T-helper 17 cell (primary cell): ENCODE measurements at regions not wholly inside any gene's neighbourhood (a gene's known extent, or its start where the extent isn't known, plus 50 kb on each side); places are given as distances from the start of the nearest gene placed in this dataset.
A peak's percentile ranks its signal among the peaks of the same experiment; 100 is the strongest.
"Not testable (repeated sequence)": the region's sequence is repeated elsewhere in the genome, so short reads cannot be mapped to it uniquely, and the experiment has no call there.

Experiments
- ATAC-seq: fragments of 150-1000 bp; cut with Tn5 transposase; 2 replicates; pipeline ENCODE4 v1.10.0; 2021; ENCODE audit warnings: mild to moderate bottlenecking, moderate library complexity
- DNase-seq, 3 donors: peaks; one replicate each; pipeline versions ENCODE4 v3.0.0 to v3.0.0-alpha.2; 2020 to 2021
- H3K9me3 ChIP-seq: one replicate; pipeline ENCODE4 v1.7.0; 2013; ENCODE audit warnings: low read length, mild to moderate bottlenecking; ENCODE audit not compliant: control insufficient read depth, poor library complexity, severe bottlenecking
- H3K27ac Mint-ChIP-seq: one replicate; pipeline ENCODE4 v1.8.0; 2022; ENCODE audit warnings: mild to moderate bottlenecking, moderate library complexity, mixed read lengths
- H3K27me3 Mint-ChIP-seq: one replicate; pipeline ENCODE4 v1.8.0; 2022; ENCODE audit warnings: mixed read lengths
- H3K36me3 Mint-ChIP-seq: one replicate; pipeline ENCODE4 v1.8.0; 2022; ENCODE audit warnings: low read depth, mixed read lengths
- H3K4me1 Mint-ChIP-seq: one replicate; pipeline ENCODE4 v1.8.0; 2022; ENCODE audit warnings: mild to moderate bottlenecking, mixed read lengths
- H3K4me3 Mint-ChIP-seq: one replicate; pipeline ENCODE4 v1.8.0; 2022; ENCODE audit warnings: mild to moderate bottlenecking, moderate library complexity, mixed read lengths

DNA sequence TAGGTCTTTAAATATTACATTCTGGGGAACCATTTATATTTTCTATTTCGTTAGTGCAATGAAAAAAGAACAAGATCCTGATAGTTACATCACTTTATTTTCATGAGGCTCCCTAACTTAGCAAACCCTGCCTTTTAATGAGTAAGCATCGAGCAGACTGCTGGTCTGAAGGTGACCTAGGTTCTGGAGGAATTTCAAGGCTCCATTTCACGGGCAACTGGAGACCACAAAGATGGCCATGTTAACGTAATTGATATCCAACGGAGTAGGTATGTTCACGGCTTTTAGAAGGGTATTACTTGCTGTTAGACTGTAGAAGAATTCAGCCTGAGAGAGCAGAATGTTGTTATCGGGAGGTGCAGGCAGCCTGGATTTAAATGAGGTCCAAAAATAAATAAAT, 1597.6 kb downstream of the EFNB2 start:
- H3K4me3 Mint-ChIP-seq, result no peak overlapping the region
- DNase-seq, result no peak
- no peaks in the 10 kb centered on the region for H3K9me3 ChIP-seq
- ATAC-seq, result no peak
- peaks cover 4% of the 10 kb centered on the region for H3K27me3 Mint-ChIP-seq
- no peak overlapping the region for H3K27ac Mint-ChIP-seq
- no peaks in the 10 kb centered on the region for H3K36me3 Mint-ChIP-seq
- no peaks in the 10 kb centered on the region for H3K4me1 Mint-ChIP-seq

DNA sequence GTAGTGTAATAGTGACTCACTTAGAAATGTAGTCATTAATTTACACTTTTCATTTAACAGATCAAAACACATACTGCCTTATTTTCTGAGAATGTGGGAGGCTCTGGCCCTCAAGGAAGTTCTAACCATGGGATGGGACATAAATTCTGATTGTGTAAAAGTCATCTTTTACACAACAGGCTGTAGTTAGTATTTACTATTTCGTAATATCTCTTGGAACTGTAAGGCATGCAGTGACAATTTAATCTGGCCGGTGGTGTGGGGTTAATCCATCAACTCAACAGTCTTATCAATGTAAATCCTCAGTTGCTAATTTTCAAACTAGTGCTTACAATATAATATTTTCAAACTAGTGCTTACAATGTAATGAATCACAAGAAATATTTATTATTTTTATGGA, 1599.2 kb downstream of the EFNB2 start:
- Mint-ChIP-seq H3K4me3 (no peak overlapping the region), H3K4me1 (no peaks in the 10 kb centered on the region), H3K27ac (no peak overlapping the region), H3K36me3 (no peaks in the 10 kb centered on the region), H3K27me3 (no peaks in the 10 kb centered on the region)
- H3K9me3 ChIP-seq, result no peaks in the 10 kb centered on the region
- no peak for DNase-seq
- ATAC-seq, result no peak

- H3K36me3 Mint-ChIP-seq, H3K9me3 ChIP-seq, H3K4me3 Mint-ChIP-seq, H3K4me1 Mint-ChIP-seq, H3K27ac Mint-ChIP-seq, ATAC-seq, H3K27me3 Mint-ChIP-seq, DNase-seq: not testable (repeated sequence)
Measured at GRCh38 chr13:104920513-104920912, 1614.9 kb downstream of the EFNB2 start.

DNA sequence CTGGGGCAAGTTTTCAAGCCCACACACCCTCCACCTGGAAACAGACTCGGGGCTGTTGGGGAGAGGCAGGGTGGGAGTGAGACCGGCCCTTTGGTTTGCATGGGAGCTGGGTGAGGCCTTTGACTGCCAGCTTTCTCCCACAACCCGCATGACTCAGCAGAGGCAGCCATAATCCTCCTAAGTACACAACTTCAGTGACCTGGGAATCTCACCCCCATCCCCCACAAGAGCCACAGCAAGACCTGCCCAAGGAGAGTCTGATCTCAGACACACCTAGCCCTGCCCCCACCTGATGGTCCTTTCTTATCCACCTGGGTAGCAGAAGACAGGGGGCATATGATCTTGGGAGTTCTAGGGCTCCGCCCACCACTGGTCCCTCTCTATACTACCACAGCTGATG, 1615.4 kb downstream of the EFNB2 start:
- DNase-seq, result no peak

GRCh38 chr13:104900191-104900817, 1635.2 kb downstream of the EFNB2 start:
- peaks cover 2% of the 10 kb centered on the region for H3K9me3 ChIP-seq
- H3K4me3 Mint-ChIP-seq, result no peak overlapping the region
- H3K27ac Mint-ChIP-seq, result no peak overlapping the region
- ATAC-seq, result no peak
- H3K36me3 Mint-ChIP-seq, result no peaks in the 10 kb centered on the region
- no peaks in the 10 kb centered on the region for H3K27me3 Mint-ChIP-seq
- H3K4me1 Mint-ChIP-seq, result no peaks in the 10 kb centered on the region
- DNase-seq, result no peak

More for the DNA sequence above, 1615.4 kb downstream of the EFNB2 start:
- H3K4me1 Mint-ChIP-seq, result no peaks in the 10 kb centered on the region
- no peak overlapping the region for H3K4me3 Mint-ChIP-seq
- H3K9me3 ChIP-seq, result no peaks in the 10 kb centered on the region
- no peak overlapping the region for H3K27ac Mint-ChIP-seq
- no peaks in the 10 kb centered on the region for H3K36me3 Mint-ChIP-seq
- no peak for ATAC-seq
- no peaks in the 10 kb centered on the region for H3K27me3 Mint-ChIP-seq

GRCh38 chr13:104898484-104898883, 1637.0 kb downstream of the EFNB2 start:
- no peaks in the 10 kb centered on the region for H3K27me3 Mint-ChIP-seq

DNA sequence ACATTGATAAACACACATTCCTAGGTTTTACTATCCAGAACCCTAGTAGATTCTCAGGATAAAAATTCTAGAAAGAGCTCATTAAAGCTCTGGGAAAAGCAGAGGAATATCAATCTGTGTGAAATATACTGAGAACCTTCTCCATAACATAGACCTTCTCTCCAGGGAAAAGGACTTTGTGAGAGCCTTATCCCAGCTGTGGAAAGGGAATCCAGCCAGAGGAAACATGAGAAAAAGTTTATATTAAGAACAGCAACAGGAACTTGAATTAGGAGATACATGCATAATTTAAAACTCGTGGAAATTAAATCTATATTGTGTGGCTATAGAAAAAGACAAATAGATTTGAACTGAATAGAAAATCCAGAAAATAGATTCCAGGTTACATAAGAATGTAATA, 1639.9 kb downstream of the EFNB2 start:
- DNase-seq (no peak), ATAC-seq (no peak)
- H3K9me3 ChIP-seq, result peaks cover 2% of the 10 kb centered on the region
- Mint-ChIP-seq H3K27me3 (no peaks in the 10 kb centered on the region), H3K4me3 (no peak overlapping the region), H3K4me1 (no peaks in the 10 kb centered on the region), H3K27ac (no peak overlapping the region), H3K36me3 (no peaks in the 10 kb centered on the region)

More at GRCh38 chr13:104898484-104898883, 1637.0 kb downstream of the EFNB2 start:
- Mint-ChIP-seq H3K4me1 (no peaks in the 10 kb centered on the region), H3K27ac (no peak overlapping the region), H3K36me3 (no peaks in the 10 kb centered on the region), H3K4me3 (no peak overlapping the region)
- DNase-seq (no peak), ATAC-seq (no peak)
- peaks cover 2% of the 10 kb centered on the region for H3K9me3 ChIP-seq

DNA sequence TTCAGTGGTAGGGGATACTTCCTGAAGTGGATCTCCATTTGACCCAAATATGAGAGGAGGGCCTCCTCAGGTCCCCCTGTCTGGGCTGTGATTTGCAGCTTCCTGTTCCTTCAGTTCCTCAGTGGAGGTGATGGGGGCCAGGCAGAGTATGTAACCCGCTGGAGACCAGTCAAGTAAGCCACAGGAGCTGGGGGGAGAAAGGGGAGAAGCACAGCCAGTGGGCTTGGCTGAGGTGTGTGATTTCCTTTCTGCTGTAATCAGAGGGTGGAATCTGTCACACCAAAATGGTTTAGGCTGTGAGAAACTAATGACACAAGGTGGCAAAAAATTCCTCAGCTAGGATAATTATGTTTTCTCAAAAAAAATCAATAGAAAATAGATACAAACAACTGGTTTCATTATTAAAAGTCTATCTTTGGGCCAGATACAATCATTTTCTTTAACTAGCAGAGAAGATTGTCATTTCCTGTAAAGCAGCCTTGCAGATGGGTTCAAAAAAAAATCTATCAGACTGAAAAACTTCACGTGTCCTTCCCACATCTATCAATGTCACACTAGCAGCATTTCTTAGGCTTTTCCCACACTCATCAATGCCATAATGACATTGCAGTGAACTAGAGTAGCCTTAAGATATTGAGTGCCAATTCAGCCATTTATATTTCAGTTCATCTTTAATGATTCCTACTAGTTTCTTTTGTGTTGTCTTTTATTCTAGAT, 1660.3 kb downstream of the EFNB2 start:
- ATAC-seq (peak; percentile 62), DNase-seq (no peak)
- no peaks in the 10 kb centered on the region for H3K9me3 ChIP-seq
- no peak overlapping the region for H3K4me3 Mint-ChIP-seq
- H3K36me3 Mint-ChIP-seq, result no peaks in the 10 kb centered on the region
- H3K27ac Mint-ChIP-seq, result no peak overlapping the region
- peaks cover 2% of the 10 kb centered on the region for H3K4me1 Mint-ChIP-seq
- H3K27me3 Mint-ChIP-seq, result no peaks in the 10 kb centered on the region

GRCh38 chr13:104872153-104872552, 1663.3 kb downstream of the EFNB2 start:
- no peaks in the 10 kb centered on the region for H3K27me3 Mint-ChIP-seq
- no peak for DNase-seq
- H3K4me1 Mint-ChIP-seq, result peaks cover 2% of the 10 kb centered on the region
- no peaks in the 10 kb centered on the region for H3K36me3 Mint-ChIP-seq
- H3K4me3 Mint-ChIP-seq, result no peak overlapping the region
- H3K27ac Mint-ChIP-seq, result no peak overlapping the region
- no peaks in the 10 kb centered on the region for H3K9me3 ChIP-seq
- no peak for ATAC-seq

DNA sequence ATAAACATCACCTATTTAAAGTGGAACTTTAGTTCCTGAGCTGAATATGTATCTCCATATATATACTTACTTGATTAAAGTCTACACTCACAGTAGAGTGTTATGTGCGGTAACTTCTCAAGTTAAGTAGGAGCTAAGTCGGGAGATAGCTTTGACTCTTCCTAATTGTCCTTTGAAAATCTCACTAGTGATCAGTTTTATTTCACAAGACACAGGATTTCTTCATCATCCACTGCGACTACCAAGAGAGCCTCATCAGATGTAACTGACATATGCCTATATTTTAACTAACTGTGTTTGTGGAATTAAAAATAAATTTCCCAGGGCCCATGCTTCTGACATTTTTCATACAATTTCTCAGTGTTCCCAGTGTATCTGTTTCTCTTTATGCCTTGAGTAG, 1664.0 kb downstream of the EFNB2 start:
- H3K4me3 Mint-ChIP-seq, result no peak overlapping the region
- no peaks in the 10 kb centered on the region for H3K36me3 Mint-ChIP-seq
- H3K27me3 Mint-ChIP-seq, result no peaks in the 10 kb centered on the region
- no peaks in the 10 kb centered on the region for H3K9me3 ChIP-seq
- H3K4me1 Mint-ChIP-seq, result peaks cover 2% of the 10 kb centered on the region
- no peak overlapping the region for H3K27ac Mint-ChIP-seq
- ATAC-seq (no peak), DNase-seq (no peak)

DNA sequence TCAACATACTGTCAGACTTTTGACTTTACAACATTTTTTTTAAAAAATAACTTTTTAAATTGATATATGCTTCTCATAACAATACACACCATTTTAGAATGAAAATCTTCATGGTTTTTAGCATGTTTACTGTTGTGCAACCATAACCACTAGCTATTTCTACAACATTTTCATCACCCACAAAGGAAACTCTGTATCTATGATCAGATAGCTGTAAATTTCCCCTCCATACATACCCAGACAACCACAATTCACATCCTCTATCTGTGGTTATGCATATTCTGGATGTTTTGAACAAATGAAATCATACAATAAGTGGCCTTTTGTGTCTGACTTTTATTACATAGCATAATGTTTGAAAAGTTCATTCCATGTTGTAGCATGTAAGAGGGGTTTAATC, 1666.0 kb downstream of the EFNB2 start:
- ATAC-seq, result peak; percentile 60
- DNase-seq, result no peak
- no peaks in the 10 kb centered on the region for H3K27me3 Mint-ChIP-seq
- no peaks in the 10 kb centered on the region for H3K9me3 ChIP-seq
- H3K36me3 Mint-ChIP-seq, result no peaks in the 10 kb centered on the region
- no peak overlapping the region for H3K4me3 Mint-ChIP-seq
- H3K4me1 Mint-ChIP-seq, result no peaks in the 10 kb centered on the region
- H3K27ac Mint-ChIP-seq, result no peak overlapping the region

DNA sequence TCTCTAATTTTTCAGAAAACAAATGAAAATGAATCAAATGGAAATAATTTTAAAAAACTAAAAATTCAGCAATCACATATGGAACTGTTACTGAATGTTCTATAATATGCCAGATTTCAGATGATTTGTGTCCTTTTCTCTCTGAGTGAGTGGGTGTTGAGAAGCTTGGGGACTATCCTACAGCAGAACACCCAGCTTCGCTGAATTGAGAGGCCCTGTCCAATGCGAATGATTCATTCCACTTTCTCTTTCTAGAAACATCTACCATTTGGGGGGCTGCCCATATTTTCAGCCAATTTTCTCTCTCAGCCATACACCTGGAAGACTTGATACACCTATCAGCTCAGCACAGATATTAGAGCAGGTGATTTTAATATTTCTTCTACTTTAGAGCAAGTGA, 1666.7 kb downstream of the EFNB2 start:
- ATAC-seq, result no peak
- H3K36me3 Mint-ChIP-seq, result no peaks in the 10 kb centered on the region
- H3K4me1 Mint-ChIP-seq, result no peaks in the 10 kb centered on the region
- H3K27me3 Mint-ChIP-seq, result no peaks in the 10 kb centered on the region
- H3K4me3 Mint-ChIP-seq, result no peak overlapping the region
- H3K27ac Mint-ChIP-seq, result no peak overlapping the region
- no peaks in the 10 kb centered on the region for H3K9me3 ChIP-seq
- no peak for DNase-seq

- ATAC-seq (no peak), DNase-seq (no peak)
- Mint-ChIP-seq H3K4me1 (no peaks in the 10 kb centered on the region), H3K36me3 (no peaks in the 10 kb centered on the region), H3K4me3 (no peak overlapping the region), H3K27me3 (no peaks in the 10 kb centered on the region), H3K27ac (no peak overlapping the region)
- no peaks in the 10 kb centered on the region for H3K9me3 ChIP-seq
Measured at GRCh38 chr13:104855581-104855980, 1679.9 kb downstream of the EFNB2 start.

GRCh38 chr13:104854698-104855097, 1680.8 kb downstream of the EFNB2 start:
- Mint-ChIP-seq H3K27me3 (no peaks in the 10 kb centered on the region), H3K4me1 (no peaks in the 10 kb centered on the region), H3K4me3 (no peak overlapping the region), H3K36me3 (no peaks in the 10 kb centered on the region), H3K27ac (no peak overlapping the region)
- no peaks in the 10 kb centered on the region for H3K9me3 ChIP-seq
- ATAC-seq (no peak), DNase-seq (no peak)
